Spinal cord (tissue), 9 donors: ENCODE measurements at regions not wholly inside any gene's neighbourhood (a gene's known extent, or its start where the extent isn't known, plus 50 kb on each side); places are given as distances from the start of the nearest gene placed in this dataset.
A peak's percentile ranks its signal among the peaks of the same experiment; 100 is the strongest.

Source experiments
- DNase-seq, 6 donors: peaks; one replicate each; pipeline versions ENCODE4 v3.0.0 to v3.0.0-alpha.2; 2013 to 2015; ENCODE audit warnings: low spot score in 6 of 6, low read depth in 4 of 6
- H3K27ac ChIP-seq: one replicate; pipeline ENCODE4 v1.5.1; 2013; ENCODE audit warnings: low read depth, low read length, control low read depth
- H3K27me3 ChIP-seq: one replicate; pipeline ENCODE4 v1.6.1; 2013; ENCODE audit warnings: low read length; ENCODE audit not compliant: control insufficient read depth, insufficient read depth
- H3K36me3 ChIP-seq: one replicate; pipeline ENCODE4 v1.6.1; 2013; ENCODE audit warnings: low read length; ENCODE audit not compliant: control insufficient read depth, insufficient read depth
- H3K4me1 ChIP-seq: one replicate; pipeline ENCODE4 v1.6.1; 2013; ENCODE audit warnings: low read length; ENCODE audit not compliant: control insufficient read depth, insufficient read depth
- H3K4me3 ChIP-seq: one replicate; pipeline ENCODE4 v1.5.1; 2013; ENCODE audit warnings: low read depth, low read length, control low read depth
- H3K9me3 ChIP-seq: one replicate; pipeline ENCODE4 v1.6.1; 2013; ENCODE audit warnings: low read length; ENCODE audit not compliant: control insufficient read depth, insufficient read depth
- WGBS: methylation state at CpG from one replicate; pipeline ENCODE4 v1.1.5; 2013; ENCODE audit warnings: missing lambda C conversion rate; ENCODE audit not compliant: insufficient coverage; 5-methylcytosine and 5-hydroxymethylcytosine counted together
- donor health status: healthy.

DNA sequence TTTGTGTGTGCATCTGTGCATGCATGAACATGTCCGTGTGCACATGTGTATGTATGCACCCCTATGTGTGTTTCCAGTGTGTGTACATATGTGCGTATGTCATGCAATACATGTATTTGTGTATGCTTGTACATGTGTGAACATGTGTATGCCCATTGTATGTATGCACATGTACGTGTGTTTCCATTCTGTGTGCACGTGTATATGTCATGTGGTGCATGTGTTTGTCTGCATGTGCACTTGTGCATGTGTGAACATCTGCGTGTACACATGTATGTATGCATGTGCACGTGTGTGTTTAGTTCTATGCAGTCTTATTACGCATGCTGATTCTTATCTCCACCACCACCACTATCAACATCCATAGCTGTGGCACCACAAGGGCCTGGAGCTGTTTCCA lies 403.5 kb upstream of the IRX4 start:
- 100% methylated on average over 3 of the region's 7 CpGs for WGBS
- Histone ChIP-seq H3K9me3 (no peaks in the 10 kb centered on the region), H3K4me1 (no peaks in the 10 kb centered on the region), H3K36me3 (no peaks in the 10 kb centered on the region), H3K27ac (no peak overlapping the region), H3K27me3 (no peaks in the 10 kb centered on the region), H3K4me3 (no peak overlapping the region)
- no peak for DNase-seq

DNA sequence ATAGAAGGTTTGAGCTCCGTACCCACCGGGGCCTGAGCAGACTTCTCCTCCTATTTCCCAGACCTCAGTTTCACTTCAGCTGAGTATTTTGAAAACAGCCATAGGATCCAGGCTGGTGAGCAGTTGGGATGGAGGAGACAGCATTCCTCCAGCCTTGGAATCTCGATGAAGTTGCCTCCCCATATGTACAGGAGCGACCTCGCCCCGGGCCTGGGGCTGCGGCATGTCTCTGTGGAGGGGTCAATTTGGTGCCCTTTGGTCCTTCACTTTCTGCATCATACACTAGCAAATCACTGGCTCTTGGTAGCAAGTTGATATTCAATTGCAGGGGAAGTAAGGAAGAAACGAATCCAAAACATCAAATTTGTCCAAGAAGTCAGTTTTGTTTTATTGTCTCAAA lies 402.0 kb upstream of the IRX4 start:
- H3K27ac ChIP-seq = no peak overlapping the region
- 0% methylated on average over 1 of the region's 8 CpGs for WGBS
- no peak for DNase-seq
- no peaks in the 10 kb centered on the region for H3K27me3 ChIP-seq
- H3K36me3 ChIP-seq = no peaks in the 10 kb centered on the region
- H3K9me3 ChIP-seq = no peaks in the 10 kb centered on the region
- H3K4me3 ChIP-seq = no peak overlapping the region
- H3K4me1 ChIP-seq = no peaks in the 10 kb centered on the region

DNA sequence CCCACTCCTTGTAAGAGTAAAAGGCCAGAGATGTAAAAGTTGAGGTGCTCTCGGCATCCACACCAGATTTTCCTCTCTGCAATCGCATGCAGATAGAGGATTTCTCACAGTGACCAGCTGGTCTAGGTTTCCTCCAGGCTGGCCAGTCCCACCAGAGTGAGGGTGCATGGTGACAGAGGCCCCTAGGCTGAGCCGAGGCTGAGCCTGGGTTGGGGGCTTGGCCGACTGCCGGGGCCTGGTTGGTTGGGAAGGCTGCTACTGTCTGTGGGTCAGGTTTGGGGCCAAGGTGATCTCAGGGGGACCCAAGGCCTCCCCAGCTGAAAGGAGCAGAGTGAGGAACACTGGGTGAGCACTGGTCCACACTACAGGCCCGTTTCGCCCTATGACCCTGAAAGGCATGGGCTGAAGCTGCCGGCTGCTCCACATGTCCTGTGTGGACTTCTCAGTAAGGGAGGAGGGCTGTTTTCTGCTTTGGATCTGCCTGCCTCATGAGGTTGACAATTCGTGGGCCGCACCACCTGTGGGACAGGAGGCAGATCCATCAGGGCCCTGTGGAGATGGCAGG lies 400.8 kb upstream of the IRX4 start:
- Histone ChIP-seq H3K27me3 (no peaks in the 10 kb centered on the region), H3K27ac (no peak overlapping the region), H3K4me3 (no peak overlapping the region), H3K9me3 (no peaks in the 10 kb centered on the region), H3K36me3 (no peaks in the 10 kb centered on the region), H3K4me1 (peaks cover 2% of the 10 kb centered on the region)
- no peak for DNase-seq
- WGBS = 95% methylated on average over 9 of the region's 10 CpGs

DNA sequence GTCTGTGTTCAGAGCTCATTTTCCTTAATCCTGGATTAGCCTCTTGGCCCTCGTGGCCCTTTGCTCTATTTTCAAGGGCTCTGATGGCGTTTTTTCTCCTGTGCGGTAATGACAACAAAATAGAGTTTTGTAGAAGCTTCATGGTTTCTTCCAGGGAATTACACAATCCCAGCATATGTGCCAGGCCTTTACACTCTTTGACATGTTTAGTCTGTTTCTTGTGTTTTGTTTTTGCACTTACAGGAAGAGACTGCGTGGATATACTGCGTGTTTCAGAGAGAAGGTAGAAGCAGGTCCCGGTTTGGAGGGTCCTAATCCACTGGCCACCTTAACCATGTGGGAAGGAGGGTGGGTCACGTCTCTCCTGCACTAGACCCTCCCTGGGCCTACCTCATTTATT lies 400.2 kb upstream of the IRX4 start:
- no peak overlapping the region for H3K4me3 ChIP-seq
- H3K36me3 ChIP-seq = no peaks in the 10 kb centered on the region
- 93% methylated on average over 5 of the region's 7 CpGs for WGBS
- no peak overlapping the region for H3K27ac ChIP-seq
- H3K27me3 ChIP-seq = no peaks in the 10 kb centered on the region
- H3K9me3 ChIP-seq = no peaks in the 10 kb centered on the region
- H3K4me1 ChIP-seq = peaks cover 2% of the 10 kb centered on the region
- DNase-seq = no peak

DNA sequence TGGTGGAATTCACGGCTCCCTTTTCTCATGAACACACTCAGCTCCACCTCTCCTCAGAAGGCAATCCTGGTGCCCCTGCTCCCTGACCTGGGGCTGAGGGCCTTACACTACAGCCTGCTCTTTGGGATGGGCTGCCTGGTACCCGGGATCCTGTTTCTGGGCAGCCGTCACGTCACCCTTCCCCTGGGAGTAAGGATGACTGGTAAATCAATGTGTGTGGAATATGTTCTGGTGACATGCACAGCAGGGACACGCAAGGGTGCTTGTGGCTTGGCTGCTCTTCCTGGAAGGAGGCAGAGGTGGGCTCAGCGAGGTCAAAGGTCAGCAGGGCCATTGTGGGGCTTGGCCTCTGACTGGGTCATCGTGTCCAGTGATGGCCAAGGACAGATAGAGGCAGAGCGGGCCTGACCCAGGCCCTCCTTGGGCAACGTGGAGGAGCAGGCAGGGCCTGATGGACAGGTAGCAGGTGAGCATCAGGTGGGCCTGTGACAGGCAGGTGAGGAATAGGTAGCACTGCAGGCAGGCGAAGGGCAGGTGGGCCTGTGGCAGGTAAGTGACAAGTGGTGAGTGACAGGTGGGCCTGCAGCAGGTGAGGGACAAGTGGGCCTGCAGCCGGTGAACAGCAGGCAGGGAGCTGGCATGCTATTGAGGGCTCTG lies 399.4 kb upstream of the IRX4 start:
- no peak overlapping the region for H3K27ac ChIP-seq
- 66% methylated on average over 11 of the region's 11 CpGs for WGBS
- no peak for DNase-seq

DNA sequence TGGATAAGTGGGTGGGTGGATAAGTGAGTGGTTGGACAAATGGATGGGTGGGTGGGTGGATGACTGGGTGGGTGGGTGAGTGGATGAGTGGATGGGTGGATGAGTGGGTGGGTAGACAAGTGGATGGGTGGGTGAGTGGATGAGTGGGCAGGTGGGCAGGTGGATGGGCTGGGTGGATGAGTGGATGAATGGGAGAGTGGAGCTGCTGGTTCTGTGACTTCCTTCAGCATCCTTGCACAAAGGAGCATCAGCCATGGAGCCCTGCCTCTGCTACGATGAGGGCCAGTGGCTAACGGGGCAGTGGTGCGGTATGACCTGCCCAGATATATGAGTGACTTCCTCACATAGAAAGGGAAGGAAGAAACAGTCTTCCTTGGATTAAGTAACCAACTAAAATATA lies 398.7 kb upstream of the IRX4 start:
- WGBS = no CpG with 5 or more reads among the region's 3 CpGs
- Histone ChIP-seq H3K4me3 (no peak overlapping the region), H3K36me3 (no peaks in the 10 kb centered on the region), H3K4me1 (peaks cover 2% of the 10 kb centered on the region), H3K27ac (no peak overlapping the region), H3K9me3 (no peaks in the 10 kb centered on the region), H3K27me3 (no peaks in the 10 kb centered on the region)
- no peak for DNase-seq

More for the DNA sequence above, 399.4 kb upstream of the IRX4 start:
- H3K4me3 ChIP-seq = no peak overlapping the region
- H3K36me3 ChIP-seq = no peaks in the 10 kb centered on the region
- H3K27me3 ChIP-seq = no peaks in the 10 kb centered on the region
- H3K9me3 ChIP-seq = no peaks in the 10 kb centered on the region
- peaks cover 2% of the 10 kb centered on the region for H3K4me1 ChIP-seq

DNA sequence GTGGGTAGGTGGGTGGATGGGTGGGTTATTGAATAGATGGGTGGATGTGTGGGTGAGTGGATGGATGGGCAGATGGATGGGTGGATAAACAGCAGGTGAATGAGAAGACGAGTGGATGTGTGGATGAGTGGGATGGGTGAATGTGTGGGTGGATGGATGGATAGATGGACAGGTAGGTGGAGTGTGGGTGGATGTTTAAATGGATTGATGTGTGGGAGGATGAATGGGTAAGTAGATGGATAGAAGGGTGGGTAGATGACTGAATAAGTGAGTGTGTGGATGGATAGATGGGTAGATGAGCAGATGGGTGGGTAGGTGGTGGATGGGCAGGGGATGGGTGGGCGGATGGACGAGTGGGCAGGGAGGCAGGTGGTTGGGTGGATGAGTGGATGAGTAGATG lies 397.6 kb upstream of the IRX4 start:
- 94% methylated on average over 3 of the region's 3 CpGs for WGBS
- no peak overlapping the region for H3K27ac ChIP-seq
- no peaks in the 10 kb centered on the region for H3K36me3 ChIP-seq
- no peak for DNase-seq
- peaks cover 2% of the 10 kb centered on the region for H3K4me1 ChIP-seq
- H3K4me3 ChIP-seq = no peak overlapping the region
- no peaks in the 10 kb centered on the region for H3K27me3 ChIP-seq
- H3K9me3 ChIP-seq = no peaks in the 10 kb centered on the region

DNA sequence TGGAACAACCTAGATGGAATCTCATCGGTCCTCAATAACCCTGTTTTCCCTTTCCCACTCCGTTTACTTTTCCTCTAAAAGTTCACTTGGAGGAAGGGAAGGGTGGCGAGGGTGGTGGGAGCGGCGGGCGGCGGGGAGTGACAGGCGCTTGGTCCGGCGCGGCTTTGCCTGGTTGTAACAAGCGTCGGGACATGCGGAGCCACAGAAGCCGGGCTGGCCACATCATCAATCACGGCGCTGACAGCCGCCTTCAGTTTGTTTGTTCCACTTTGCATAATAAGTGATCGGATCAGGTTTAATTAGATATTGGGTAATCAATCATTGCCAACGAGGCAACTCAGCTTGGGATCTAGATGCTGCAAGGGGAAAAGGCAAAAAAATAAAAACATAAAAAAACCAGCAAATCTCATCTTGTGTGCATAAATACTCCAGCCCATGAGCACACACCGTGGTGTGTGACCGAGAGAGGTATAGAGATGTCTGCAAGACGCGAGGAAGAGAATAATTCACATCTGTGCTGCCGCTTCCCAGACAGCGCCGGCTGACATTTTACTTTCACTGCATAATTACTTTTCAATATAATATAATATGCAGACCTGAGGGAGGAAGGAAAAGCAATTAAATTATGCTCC lies 396.2 kb upstream of the IRX4 start:
- Histone ChIP-seq H3K4me3 (no peak overlapping the region), H3K27me3 (no peaks in the 10 kb centered on the region), H3K27ac (no peak overlapping the region), H3K36me3 (no peaks in the 10 kb centered on the region), H3K4me1 (peaks cover 2% of the 10 kb centered on the region), H3K9me3 (no peaks in the 10 kb centered on the region)
- WGBS = 18% methylated on average over 5 of the region's 27 CpGs
- peak in 1 of 6 donors; percentile 81 for DNase-seq

DNA sequence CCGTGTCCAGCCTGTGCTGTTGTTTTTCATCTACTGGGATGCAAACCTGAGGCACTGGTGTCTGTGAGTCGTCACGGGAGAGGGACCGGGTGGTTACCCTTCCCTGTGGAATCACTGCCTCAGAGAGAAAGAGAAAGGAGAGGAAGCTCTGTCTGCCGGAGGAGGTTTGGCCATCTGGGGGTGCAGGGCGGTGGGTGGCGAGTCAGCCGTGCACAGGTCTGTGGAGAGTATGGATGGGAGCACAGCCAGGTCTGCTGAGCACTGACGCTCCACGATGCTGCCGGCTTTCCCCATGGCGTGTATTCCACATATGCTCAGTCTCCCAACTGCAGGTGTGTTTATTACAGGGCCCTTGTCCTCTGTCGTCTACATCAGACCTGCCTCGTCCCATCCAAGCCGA lies 395.2 kb upstream of the IRX4 start:
- no peak for DNase-seq
- H3K27ac ChIP-seq = no peak overlapping the region
- no peaks in the 10 kb centered on the region for H3K27me3 ChIP-seq
- H3K36me3 ChIP-seq = no peaks in the 10 kb centered on the region
- no peaks in the 10 kb centered on the region for H3K9me3 ChIP-seq
- WGBS = 85% methylated on average over 10 of the region's 15 CpGs
- H3K4me3 ChIP-seq = no peak overlapping the region
- peaks cover 2% of the 10 kb centered on the region for H3K4me1 ChIP-seq

DNA sequence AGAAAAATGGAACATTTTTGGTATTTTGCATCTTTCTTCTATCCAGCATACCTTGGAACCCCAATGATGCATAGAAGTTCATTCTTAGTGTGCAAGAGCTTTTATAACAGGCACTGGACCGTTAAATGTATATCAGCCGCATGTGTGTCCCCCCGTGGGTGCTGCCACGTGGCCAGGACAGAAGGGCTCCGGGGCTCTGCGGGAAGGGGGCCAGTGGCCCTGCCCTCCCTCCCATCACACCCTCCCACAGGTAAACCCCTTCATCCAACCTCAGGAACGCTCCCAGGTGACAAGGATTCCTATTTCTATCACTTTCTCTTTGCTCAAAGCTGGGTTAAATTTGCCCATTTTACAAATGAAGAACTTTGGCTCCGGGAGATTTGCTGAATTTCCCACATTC lies 393.4 kb upstream of the IRX4 start:
- no peak for DNase-seq
- H3K4me1 ChIP-seq = peaks cover 2% of the 10 kb centered on the region
- WGBS = 93% methylated on average over 8 of the region's 8 CpGs
- H3K4me3 ChIP-seq = no peak overlapping the region
- no peak overlapping the region for H3K27ac ChIP-seq
- no peaks in the 10 kb centered on the region for H3K27me3 ChIP-seq
- H3K9me3 ChIP-seq = no peaks in the 10 kb centered on the region
- no peaks in the 10 kb centered on the region for H3K36me3 ChIP-seq
